Activated T-cell treated with anti-CD3 and anti-CD28 coated beads, Interleukin-2, amount 50 U/mL, for 24 hours (primary cell): ENCODE measurements at regions not wholly inside any gene's neighbourhood (a gene's known extent, or its start where the extent isn't known, plus 50 kb on each side); places are given as distances from the start of the nearest gene placed in this dataset.
"Not testable (repeated sequence)": the region's sequence is repeated elsewhere in the genome, so short reads cannot be mapped to it uniquely, and the experiment has no call there.

Experiments used
- DNase-seq: peaks from one replicate; pipeline ENCODE4 v3.0.0-alpha.2; 2020
- H3K27ac Mint-ChIP-seq: 2 replicates; pipeline ENCODE4 v1.8.0; 2020; ENCODE audit warnings: mild to moderate bottlenecking, mixed read lengths
- H3K27me3 Mint-ChIP-seq: 2 replicates; pipeline ENCODE4 v1.8.0; 2020; ENCODE audit warnings: mixed read lengths
- H3K36me3 Mint-ChIP-seq: 2 replicates; pipeline ENCODE4 v1.8.0; 2020; ENCODE audit warnings: low read depth, mixed read lengths
- H3K4me1 Mint-ChIP-seq: 2 replicates; pipeline ENCODE4 v1.8.0; 2020; ENCODE audit warnings: low read depth, mixed read lengths
- H3K4me3 Mint-ChIP-seq: 2 replicates; pipeline ENCODE4 v1.8.0; 2020; ENCODE audit warnings: mild to moderate bottlenecking, moderate library complexity, mixed read lengths
- H3K9me3 Mint-ChIP-seq: 2 replicates; pipeline ENCODE4 v1.8.0; 2020; ENCODE audit warnings: mixed read lengths

DNA sequence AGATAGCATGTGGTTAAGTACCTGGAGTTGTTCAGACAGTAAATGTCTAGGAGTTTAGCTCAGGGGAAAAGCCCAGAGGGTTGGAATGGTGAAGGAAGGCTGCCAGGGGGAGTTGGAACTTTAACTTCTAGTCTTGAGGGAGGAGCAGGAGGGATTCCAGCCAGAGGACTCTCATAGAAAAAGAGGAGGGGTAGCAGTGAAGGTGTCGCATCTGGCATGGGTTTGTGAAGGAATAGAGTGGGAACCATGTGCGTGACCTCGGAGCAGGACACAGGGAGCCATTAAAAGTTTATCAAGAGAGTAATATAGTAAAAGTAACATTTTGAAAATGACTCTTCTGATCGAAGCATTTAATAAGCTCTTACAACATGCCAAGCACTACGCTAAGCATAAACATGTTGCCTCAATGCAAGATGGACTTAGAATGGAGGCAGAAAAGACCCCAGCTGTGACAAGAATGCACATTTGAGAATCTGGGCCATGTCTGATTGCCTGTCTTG is 632.4 kb upstream of the CAMK1G start:
- no peaks in the 10 kb centered on the region for H3K9me3 Mint-ChIP-seq
- H3K27ac Mint-ChIP-seq = no peak overlapping the region
- no peaks in the 10 kb centered on the region for H3K36me3 Mint-ChIP-seq
- no peak overlapping the region for H3K4me3 Mint-ChIP-seq
- no peaks in the 10 kb centered on the region for H3K4me1 Mint-ChIP-seq
- no peaks in the 10 kb centered on the region for H3K27me3 Mint-ChIP-seq
- no peak for DNase-seq

DNA sequence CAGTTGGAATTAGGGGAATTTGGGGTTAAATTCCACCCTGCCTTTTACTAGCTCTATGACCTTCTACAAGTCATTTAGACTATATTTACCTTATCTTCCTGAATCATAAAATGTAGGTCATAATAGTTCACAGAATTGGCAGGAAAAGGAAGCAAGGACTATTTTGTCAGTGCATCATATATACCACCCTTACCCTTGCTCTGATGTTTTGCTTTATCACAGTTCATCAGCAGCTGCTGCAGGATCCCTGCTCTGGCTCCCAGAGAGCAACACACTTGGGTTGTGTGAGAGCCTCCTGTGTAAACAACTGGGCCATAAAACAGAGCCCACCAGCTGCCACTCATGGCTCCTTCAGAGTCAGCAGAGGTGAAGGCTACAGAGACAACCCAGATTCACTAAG is 631.6 kb upstream of the CAMK1G start:
- Mint-ChIP-seq H3K4me3 (no peak overlapping the region), H3K36me3 (no peaks in the 10 kb centered on the region), H3K27ac (no peak overlapping the region), H3K9me3 (no peaks in the 10 kb centered on the region), H3K27me3 (no peaks in the 10 kb centered on the region), H3K4me1 (no peaks in the 10 kb centered on the region)
- DNase-seq = no peak

DNA sequence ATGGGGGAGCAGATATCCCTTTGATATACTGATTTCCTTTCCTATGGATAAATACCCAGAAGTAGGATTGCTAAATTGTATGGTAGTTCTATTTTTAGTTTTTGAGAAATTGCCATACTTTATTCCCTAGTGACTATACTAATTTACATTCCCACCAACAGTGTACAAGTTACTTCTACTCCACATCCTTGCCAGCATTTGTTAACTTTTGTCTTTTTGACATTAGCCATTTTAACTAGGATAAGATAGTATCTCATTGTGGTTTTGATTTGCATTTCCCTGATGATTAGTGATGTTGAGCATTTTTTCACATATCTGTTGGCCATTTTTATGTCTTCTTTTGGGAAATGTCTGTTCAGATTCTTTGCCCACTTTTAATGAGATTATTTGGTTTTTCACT is 620.6 kb upstream of the CAMK1G start:
- Mint-ChIP-seq H3K9me3 (peaks cover 7% of the 10 kb centered on the region), H3K36me3 (no peaks in the 10 kb centered on the region), H3K27me3 (no peaks in the 10 kb centered on the region), H3K4me1 (no peaks in the 10 kb centered on the region), H3K27ac (no peak overlapping the region), H3K4me3 (no peak overlapping the region)
- no peak for DNase-seq

DNA sequence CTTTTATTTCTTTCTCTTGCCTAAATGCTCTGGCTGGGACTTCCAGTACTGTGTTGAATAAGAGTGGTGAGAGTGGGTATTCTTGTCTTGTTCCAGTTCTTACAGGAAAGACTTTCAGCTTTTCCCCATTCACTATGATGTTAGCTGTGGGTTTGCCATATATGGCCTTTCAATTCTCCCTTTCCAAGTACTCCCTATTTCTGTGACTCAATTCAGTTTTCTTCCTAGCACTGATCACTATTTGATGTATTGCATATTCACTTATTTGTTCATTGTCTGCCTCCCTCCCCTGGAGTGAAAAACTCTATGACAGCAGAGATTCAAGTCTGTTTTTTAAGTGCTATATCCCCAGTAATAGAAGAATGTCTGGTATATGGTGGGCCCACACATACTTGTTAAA is 618.2 kb upstream of the CAMK1G start:
- Mint-ChIP-seq H3K4me3 (no peak overlapping the region), H3K36me3 (no peaks in the 10 kb centered on the region), H3K27ac (no peak overlapping the region), H3K4me1 (no peaks in the 10 kb centered on the region), H3K9me3 (no peaks in the 10 kb centered on the region), H3K27me3 (peaks cover 7% of the 10 kb centered on the region)
- no peak for DNase-seq

DNA sequence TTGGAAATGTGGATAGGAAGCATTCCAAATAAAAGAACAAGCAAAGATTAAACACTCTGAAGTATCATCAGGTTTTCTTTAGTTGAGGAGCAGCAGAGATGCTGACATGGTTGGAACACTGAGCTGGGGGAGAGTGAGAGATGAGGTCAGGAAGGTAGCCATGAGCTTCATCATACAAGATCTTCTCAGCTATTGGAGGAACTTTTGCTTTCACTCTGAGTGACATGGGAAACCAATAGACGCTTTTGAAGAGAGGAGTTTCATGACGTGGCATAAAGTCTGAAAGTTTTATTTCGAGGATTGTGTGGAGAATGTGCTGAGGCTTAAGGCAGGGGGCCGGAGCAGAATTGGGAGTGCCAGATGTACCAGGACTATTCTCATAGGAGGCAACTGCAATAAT is 616.2 kb upstream of the CAMK1G start:
- Mint-ChIP-seq H3K4me3 (no peak overlapping the region), H3K9me3 (no peaks in the 10 kb centered on the region), H3K36me3 (no peaks in the 10 kb centered on the region), H3K4me1 (no peaks in the 10 kb centered on the region), H3K27ac (no peak overlapping the region), H3K27me3 (peaks cover 11% of the 10 kb centered on the region)
- DNase-seq = no peak

DNA sequence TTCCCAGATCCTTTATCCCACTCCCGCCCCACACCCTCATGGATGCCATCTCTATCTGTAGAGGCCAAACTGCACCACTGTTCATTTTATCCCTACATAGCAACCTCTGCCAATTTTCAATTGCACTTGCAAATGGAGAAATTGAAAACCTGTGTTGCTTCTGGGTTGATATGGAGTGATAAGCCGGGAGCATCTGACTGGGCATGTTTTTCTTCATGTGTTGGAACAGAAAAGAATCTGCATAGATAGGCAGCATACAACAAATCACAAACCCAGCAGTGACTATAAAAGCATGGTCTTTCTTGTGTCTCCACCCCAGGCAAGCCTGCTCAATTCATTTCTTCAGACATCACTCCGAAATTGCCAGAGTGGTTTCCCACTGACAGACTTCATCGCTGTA is 608.8 kb upstream of the CAMK1G start:
- H3K27ac Mint-ChIP-seq = no peak overlapping the region
- DNase-seq = no peak
- H3K27me3 Mint-ChIP-seq = peaks cover 6% of the 10 kb centered on the region
- no peak overlapping the region for H3K4me3 Mint-ChIP-seq
- no peaks in the 10 kb centered on the region for H3K4me1 Mint-ChIP-seq
- H3K36me3 Mint-ChIP-seq = no peaks in the 10 kb centered on the region
- H3K9me3 Mint-ChIP-seq = no peaks in the 10 kb centered on the region

DNA sequence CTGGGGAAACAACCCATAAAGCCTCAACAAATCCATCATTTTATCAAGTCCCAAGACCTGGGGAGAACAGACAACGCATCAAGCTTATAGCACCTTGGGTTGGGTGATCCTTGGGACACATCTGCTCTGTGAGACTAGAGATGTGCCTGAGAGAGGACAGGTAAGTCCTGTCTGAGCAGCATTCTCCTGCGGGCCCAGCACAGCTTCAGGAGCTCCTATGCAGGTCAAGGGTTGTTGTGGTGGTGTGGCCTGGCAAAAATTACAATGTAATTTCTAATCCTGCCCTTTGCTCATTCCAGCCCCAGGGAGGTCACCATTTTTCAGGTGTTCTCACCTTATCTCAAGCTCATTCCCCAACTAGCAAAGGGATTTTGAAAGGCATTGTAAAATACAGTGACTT is 608.1 kb upstream of the CAMK1G start:
- Mint-ChIP-seq H3K4me3 (no peak overlapping the region), H3K27me3 (peaks cover 6% of the 10 kb centered on the region), H3K36me3 (no peaks in the 10 kb centered on the region), H3K9me3 (no peaks in the 10 kb centered on the region), H3K4me1 (no peaks in the 10 kb centered on the region), H3K27ac (no peak overlapping the region)
- no peak for DNase-seq

DNA sequence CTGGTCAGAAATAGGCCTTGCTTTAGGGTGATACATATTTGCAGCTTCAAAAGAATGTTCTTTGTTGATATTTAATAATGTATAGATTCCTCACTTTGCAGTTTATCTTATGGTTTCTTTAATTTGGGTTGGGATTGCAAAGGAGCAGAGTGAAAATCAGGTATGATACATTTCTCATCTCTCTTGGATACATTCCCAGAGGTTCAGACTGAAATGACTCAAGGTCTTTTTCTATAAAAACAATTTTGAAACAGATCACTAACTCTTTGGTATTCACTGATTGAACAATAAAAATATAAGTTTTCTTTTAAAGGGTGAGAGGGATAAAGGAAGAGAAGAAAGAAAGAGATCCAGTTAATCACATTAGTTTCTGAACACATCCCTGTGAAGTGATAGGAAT is 606.5 kb upstream of the CAMK1G start:
- Mint-ChIP-seq H3K27me3 (peaks cover 2% of the 10 kb centered on the region), H3K9me3 (no peaks in the 10 kb centered on the region), H3K4me3 (no peak overlapping the region), H3K4me1 (no peaks in the 10 kb centered on the region), H3K27ac (no peak overlapping the region), H3K36me3 (no peaks in the 10 kb centered on the region)
- DNase-seq = no peak

DNA sequence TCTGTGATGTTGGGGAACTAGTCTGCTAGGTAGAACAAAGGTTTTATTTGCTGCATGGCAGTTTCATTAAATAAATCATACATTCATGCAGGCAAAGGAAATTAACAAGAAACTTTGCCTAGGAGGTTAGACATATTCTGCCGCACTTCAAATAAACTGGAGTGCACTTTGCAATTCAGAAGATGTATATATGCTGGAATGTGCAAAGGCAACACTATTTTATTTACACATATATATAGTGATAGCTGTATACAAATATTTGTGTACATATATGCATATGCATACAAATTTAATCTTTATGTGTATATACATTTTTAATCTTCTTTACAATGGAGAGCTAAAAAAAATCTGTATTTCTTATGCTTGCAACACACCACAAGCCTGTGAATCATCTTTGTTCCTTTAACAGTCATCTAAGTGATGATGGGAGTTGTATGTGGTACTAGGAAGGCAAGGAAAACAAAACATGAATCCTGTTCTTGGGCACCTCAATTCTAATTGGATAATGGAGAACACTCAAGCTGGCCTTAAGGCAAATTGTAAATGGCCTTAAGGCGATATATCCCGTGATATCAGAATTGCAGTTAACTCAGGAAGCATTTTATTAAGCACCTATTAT is 605.8 kb upstream of the CAMK1G start:
- Mint-ChIP-seq H3K27me3 (peaks cover 2% of the 10 kb centered on the region), H3K4me1 (no peaks in the 10 kb centered on the region), H3K4me3 (no peak overlapping the region), H3K36me3 (no peaks in the 10 kb centered on the region), H3K27ac (no peak overlapping the region), H3K9me3 (no peaks in the 10 kb centered on the region)
- no peak for DNase-seq

DNA sequence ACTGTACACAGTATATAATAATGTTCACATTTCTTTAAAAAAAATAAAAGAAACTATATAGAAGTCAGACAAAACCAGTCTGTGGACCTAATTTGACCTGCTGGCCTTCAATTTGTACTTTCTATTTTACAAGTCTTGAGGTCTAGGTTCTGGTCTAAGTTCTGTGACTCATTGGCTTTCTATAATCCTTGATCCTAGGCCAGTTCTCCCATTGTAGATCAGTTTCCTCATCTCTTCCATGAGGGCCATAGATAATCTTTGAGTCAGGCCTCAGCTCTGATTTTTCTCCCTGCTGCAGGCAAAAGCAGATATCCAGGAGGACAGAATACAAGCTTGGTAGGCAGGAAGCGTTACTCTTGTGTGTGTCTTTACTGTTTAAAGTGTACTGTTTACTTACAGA is 603.7 kb upstream of the CAMK1G start:
- Mint-ChIP-seq H3K27me3 (peaks cover 2% of the 10 kb centered on the region), H3K27ac (no peak overlapping the region), H3K36me3 (no peaks in the 10 kb centered on the region), H3K4me1 (no peaks in the 10 kb centered on the region), H3K4me3 (no peak overlapping the region), H3K9me3 (no peaks in the 10 kb centered on the region)
- DNase-seq = no peak

DNA sequence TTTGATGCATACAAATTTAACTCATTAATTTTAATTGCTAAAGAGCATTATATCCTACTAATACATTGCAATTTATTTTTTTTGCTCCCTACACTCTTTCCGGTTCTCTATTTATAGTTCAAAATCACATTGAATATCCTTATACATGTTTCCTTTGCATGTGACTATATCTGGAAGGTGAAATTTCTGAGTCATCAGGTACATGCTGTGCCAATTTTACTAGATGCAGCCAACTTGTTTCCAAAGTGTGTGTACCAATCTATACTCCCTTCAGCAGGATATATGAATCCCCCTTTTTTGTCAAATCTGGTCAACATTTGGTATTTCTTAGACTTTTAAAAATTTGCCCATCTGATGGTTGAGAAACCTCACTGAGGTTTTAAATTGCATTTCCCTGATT is 602.9 kb upstream of the CAMK1G start:
- H3K27ac Mint-ChIP-seq = no peak overlapping the region
- H3K4me3 Mint-ChIP-seq = no peak overlapping the region
- no peak for DNase-seq
- no peaks in the 10 kb centered on the region for H3K4me1 Mint-ChIP-seq
- H3K27me3 Mint-ChIP-seq = peaks cover 2% of the 10 kb centered on the region
- no peaks in the 10 kb centered on the region for H3K36me3 Mint-ChIP-seq
- H3K9me3 Mint-ChIP-seq = no peaks in the 10 kb centered on the region

DNA sequence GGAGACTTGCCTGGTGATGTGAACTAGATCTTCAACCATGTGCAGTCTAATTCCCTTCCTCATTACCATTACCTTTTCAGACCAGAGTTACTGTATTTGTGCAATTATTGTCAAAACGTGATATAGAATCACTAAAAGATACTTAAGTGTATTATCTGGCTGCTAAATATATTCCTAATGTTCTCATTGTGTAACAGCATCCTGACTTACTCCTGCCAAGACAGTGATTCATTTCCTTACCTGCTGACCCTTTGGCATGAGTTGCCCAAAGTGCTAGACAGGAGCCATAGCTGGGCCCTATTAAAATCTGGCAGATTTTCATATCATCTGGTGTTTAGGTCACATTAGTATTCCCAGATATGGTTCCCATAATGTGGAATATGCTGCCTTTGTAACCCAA is 598.3 kb upstream of the CAMK1G start:
- H3K27ac Mint-ChIP-seq = no peak overlapping the region
- no peaks in the 10 kb centered on the region for H3K27me3 Mint-ChIP-seq
- H3K9me3 Mint-ChIP-seq = no peaks in the 10 kb centered on the region
- H3K36me3 Mint-ChIP-seq = no peaks in the 10 kb centered on the region
- DNase-seq = no peak
- H3K4me1 Mint-ChIP-seq = peaks cover 19% of the 10 kb centered on the region
- H3K4me3 Mint-ChIP-seq = no peak overlapping the region

DNA sequence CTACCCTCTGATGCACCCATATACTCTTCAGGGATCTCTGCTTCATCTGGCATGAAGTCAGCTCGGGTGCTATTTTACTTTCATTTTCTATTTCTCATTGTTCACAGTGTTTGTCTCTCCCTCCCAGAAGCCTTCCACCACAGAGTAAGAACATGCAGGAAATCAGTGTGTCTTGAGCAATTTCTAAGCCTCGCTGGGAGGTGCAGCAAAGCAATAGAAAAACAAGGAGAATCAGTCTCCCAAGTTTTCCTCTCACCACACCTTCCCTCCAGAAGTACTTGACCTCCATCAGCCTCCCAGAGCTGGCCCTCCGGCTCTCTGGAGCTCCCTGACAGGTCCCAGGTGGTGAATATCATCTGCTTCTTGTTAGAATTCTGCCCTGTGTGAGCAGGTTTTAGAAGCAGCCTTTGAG is 594.7 kb upstream of the CAMK1G start:
- peaks cover 13% of the 10 kb centered on the region for H3K27me3 Mint-ChIP-seq
- H3K9me3 Mint-ChIP-seq = peaks cover 7% of the 10 kb centered on the region
- H3K4me1 Mint-ChIP-seq = peaks cover 19% of the 10 kb centered on the region
- H3K27ac Mint-ChIP-seq = peak overlapping the region; percentile 77
- peak; percentile 31 for DNase-seq
- no peaks in the 10 kb centered on the region for H3K36me3 Mint-ChIP-seq
- H3K4me3 Mint-ChIP-seq = peak overlapping the region; percentile 67

DNA sequence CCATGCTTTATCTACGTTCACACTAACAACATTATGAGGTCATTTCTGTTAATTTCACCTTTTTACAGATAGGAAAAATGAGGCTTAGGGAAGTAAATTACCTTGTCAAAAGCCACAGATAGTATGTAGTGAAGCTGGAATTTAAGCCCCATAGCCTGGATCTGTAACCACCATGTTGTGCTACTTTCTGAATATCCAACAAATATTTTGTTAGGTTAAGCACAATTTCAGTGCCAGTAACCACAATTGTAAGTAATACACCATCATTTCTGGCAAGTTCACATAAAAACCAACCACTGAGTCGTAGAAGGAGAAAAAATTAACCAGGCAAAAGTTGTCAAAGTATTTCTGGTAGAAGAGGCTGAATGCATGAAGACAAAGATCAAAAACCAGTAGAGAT is 593.1 kb upstream of the CAMK1G start:
- peaks cover 7% of the 10 kb centered on the region for H3K9me3 Mint-ChIP-seq
- no peak overlapping the region for H3K27ac Mint-ChIP-seq
- DNase-seq = no peak
- H3K36me3 Mint-ChIP-seq = no peaks in the 10 kb centered on the region
- no peak overlapping the region for H3K4me3 Mint-ChIP-seq
- peaks cover 19% of the 10 kb centered on the region for H3K4me1 Mint-ChIP-seq
- H3K27me3 Mint-ChIP-seq = peaks cover 13% of the 10 kb centered on the region

DNA sequence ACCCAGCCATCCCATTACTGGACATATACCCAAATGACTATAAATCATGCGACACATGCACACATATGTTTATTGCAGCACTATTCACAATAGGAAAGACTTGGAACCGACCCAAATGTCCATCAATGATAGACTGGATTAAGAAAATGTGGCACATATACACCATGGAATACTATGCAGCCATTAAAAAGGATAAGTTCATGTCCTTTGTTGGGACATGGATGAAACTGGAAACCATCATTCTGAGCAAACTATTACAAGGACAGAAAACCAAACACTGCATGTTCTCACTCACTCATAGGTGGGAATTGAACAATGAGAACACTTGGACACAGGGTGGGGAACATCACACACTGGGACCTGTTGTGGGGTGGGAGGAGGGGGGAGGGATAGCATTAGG is 586.5 kb upstream of the CAMK1G start:
- H3K27ac Mint-ChIP-seq, H3K4me3 Mint-ChIP-seq, H3K4me1 Mint-ChIP-seq, DNase-seq, H3K9me3 Mint-ChIP-seq, H3K36me3 Mint-ChIP-seq: not testable (repeated sequence)
- peaks cover 15% of the 10 kb centered on the region for H3K27me3 Mint-ChIP-seq

DNA sequence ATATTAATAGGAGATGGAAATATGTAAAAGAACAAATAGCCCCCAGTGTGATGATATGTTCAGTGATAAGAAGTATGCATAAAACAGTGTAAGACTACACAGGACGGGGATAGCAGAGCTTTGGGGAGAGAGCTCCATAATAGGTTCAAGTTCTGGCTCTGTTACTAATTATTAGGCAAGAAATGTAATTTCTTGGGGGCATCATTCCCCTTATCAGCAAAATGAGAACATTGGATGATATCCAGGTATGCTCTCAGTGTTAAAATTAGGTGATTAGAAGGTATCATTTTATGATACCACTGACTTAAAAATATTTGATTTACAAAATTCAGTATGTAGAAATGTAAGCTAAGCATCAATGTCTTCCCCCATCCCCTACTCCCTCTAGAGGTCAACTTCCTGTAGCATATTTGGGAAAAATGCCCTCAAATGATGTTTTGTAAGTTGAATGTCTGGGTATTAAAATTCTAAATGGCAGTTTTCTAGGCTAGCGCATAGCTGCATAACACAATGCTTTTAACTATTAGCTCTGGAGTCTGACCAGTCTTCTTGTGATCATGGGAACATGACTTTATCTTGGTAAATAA is 585.7 kb upstream of the CAMK1G start:
- peaks cover 15% of the 10 kb centered on the region for H3K27me3 Mint-ChIP-seq
- no peaks in the 10 kb centered on the region for H3K36me3 Mint-ChIP-seq
- H3K4me1 Mint-ChIP-seq = no peaks in the 10 kb centered on the region
- peaks cover 2% of the 10 kb centered on the region for H3K9me3 Mint-ChIP-seq
- H3K27ac Mint-ChIP-seq = no peak overlapping the region
- H3K4me3 Mint-ChIP-seq = no peak overlapping the region
- no peak for DNase-seq
